ENCODE measurements at regions not wholly inside any gene's neighbourhood (a gene's known extent, or its start where the extent isn't known, plus 50 kb on each side); places are given as distances from the start of the nearest gene placed in this dataset.

- Histone ChIP-seq H3K4me3 (no peak overlapping the region), H3K4me1 (no peaks in the 10 kb centered on the region), H3K27me3 (no peaks in the 10 kb centered on the region), H3K9ac (ENCODE audit: low read depth in 2 of 2, low read length in 2 of 2) (no peak overlapping the region), H3K9me3 (no peaks in the 10 kb centered on the region), H3K36me3 (no peaks in the 10 kb centered on the region), H3K27ac (no peak overlapping the region)
- intact Hi-C loops (cut with DNase I) = no loop called here
- DNase-seq = no peak
- TF ChIP-seq CTCF (IDR thresholded peaks at IDR 0.05) = no peak
Observed at GRCh38 chr10:36591436-36591835, 534.0 kb upstream of the ANKRD30A start.

GRCh38 chr10:36583690-36584089 lies 541.7 kb upstream of the ANKRD30A start:
- Histone ChIP-seq H3K27me3 (no peaks in the 10 kb centered on the region), H3K4me3 (no peak overlapping the region), H3K27ac (no peak overlapping the region), H3K4me1 (no peaks in the 10 kb centered on the region), H3K9ac (ENCODE audit: low read depth in 2 of 2, low read length in 2 of 2) (no peak overlapping the region), H3K9me3 (no peaks in the 10 kb centered on the region), H3K36me3 (no peaks in the 10 kb centered on the region)
- intact Hi-C loops (cut with DNase I) = no loop called here
- no peak for DNase-seq
- no peak for TF ChIP-seq CTCF (IDR thresholded peaks at IDR 0.05)

- no peak overlapping the region for H3K9ac ChIP-seq (ENCODE audit: low read depth in 2 of 2, low read length in 2 of 2)
- no peaks in the 10 kb centered on the region for H3K36me3 ChIP-seq
- H3K4me1 ChIP-seq = no peaks in the 10 kb centered on the region
- no peak overlapping the region for H3K27ac ChIP-seq
- no peak overlapping the region for H3K4me3 ChIP-seq
- no peak for DNase-seq
- no peaks in the 10 kb centered on the region for H3K9me3 ChIP-seq
- TF ChIP-seq CTCF (IDR thresholded peaks at IDR 0.05) = no peak
- H3K27me3 ChIP-seq = no peaks in the 10 kb centered on the region
- intact Hi-C loops (cut with DNase I) = no loop called here
Observed at GRCh38 chr10:36581237-36581636, 544.2 kb upstream of the ANKRD30A start.

GRCh38 chr10:36578306-36578705 lies 547.1 kb upstream of the ANKRD30A start:
- Histone ChIP-seq H3K9ac (ENCODE audit: low read depth in 2 of 2, low read length in 2 of 2) (no peak overlapping the region), H3K4me1 (no peaks in the 10 kb centered on the region), H3K27me3 (no peaks in the 10 kb centered on the region), H3K4me3 (no peak overlapping the region), H3K36me3 (no peaks in the 10 kb centered on the region), H3K9me3 (no peaks in the 10 kb centered on the region), H3K27ac (no peak overlapping the region)
- intact Hi-C loops (cut with DNase I) = no loop called here
- DNase-seq = no peak
- TF ChIP-seq CTCF (IDR thresholded peaks at IDR 0.05) = no peak

- no peak overlapping the region for H3K4me3 ChIP-seq
- no peak for TF ChIP-seq CTCF (IDR thresholded peaks at IDR 0.05)
- H3K27me3 ChIP-seq = no peaks in the 10 kb centered on the region
- H3K27ac ChIP-seq = no peak overlapping the region
- intact Hi-C loops (cut with DNase I) = no loop called here
- H3K4me1 ChIP-seq = no peaks in the 10 kb centered on the region
- H3K9ac ChIP-seq (ENCODE audit: low read depth in 2 of 2, low read length in 2 of 2) = no peak overlapping the region
- H3K9me3 ChIP-seq = no peaks in the 10 kb centered on the region
- no peaks in the 10 kb centered on the region for H3K36me3 ChIP-seq
- DNase-seq = no peak
Observed at GRCh38 chr10:36577126-36577525, 548.3 kb upstream of the ANKRD30A start.

GRCh38 chr10:36574207-36574606 lies 551.2 kb upstream of the ANKRD30A start:
- no peaks in the 10 kb centered on the region for H3K9me3 ChIP-seq
- TF ChIP-seq CTCF (IDR thresholded peaks at IDR 0.05) = no peak
- intact Hi-C loops (cut with DNase I) = no loop called here
- DNase-seq = no peak
- H3K9ac ChIP-seq (ENCODE audit: low read depth in 2 of 2, low read length in 2 of 2) = no peak overlapping the region
- H3K27ac ChIP-seq = no peak overlapping the region
- H3K4me3 ChIP-seq = no peak overlapping the region
- H3K27me3 ChIP-seq = no peaks in the 10 kb centered on the region
- H3K36me3 ChIP-seq = no peaks in the 10 kb centered on the region
- H3K4me1 ChIP-seq = no peaks in the 10 kb centered on the region
